Kidney (tissue), 13 donors: ENCODE measurements at regions not wholly inside any gene's neighbourhood (a gene's known extent, or its start where the extent isn't known, plus 50 kb on each side); places are given as distances from the start of the nearest gene placed in this dataset.

ENCODE experiments used
- DNase-seq, 5 donors: peaks; one replicate each; pipeline ENCODE4 v3.0.0-alpha.2; 2013 to 2020
- FAIRE-seq: peaks from 2 replicates; lab custom pipeline; 2012; peaks lifted over from hg19 to GRCh38; lab: Jason Lieb, UNC
- H3K27ac ChIP-seq, 2 donors: one replicate each; pipeline ENCODE4 v1.7.0; 2013; ENCODE audit warnings: low read depth in 2 of 2, low read length in 2 of 2, inconsistent platforms in 1 of 2
- H3K27me3 ChIP-seq: one replicate; pipeline ENCODE4 v1.7.1; 2013; ENCODE audit warnings: low read length, inconsistent platforms; ENCODE audit not compliant: control insufficient read depth, insufficient read depth
- H3K36me3 ChIP-seq, 3 donors: one replicate each; pipeline versions ENCODE4 v1.7.0 to v1.7.1; 2013; ENCODE audit warnings: low read length in 3 of 3, control low read depth in 1 of 3, inconsistent platforms in 1 of 3; ENCODE audit not compliant: insufficient read depth in 3 of 3, control insufficient read depth in 2 of 3
- H3K4me1 ChIP-seq, 3 donors: one replicate each; pipeline versions ENCODE4 v1.7.0 to v1.7.1; 2013; ENCODE audit warnings: low read length in 3 of 3, inconsistent platforms in 1 of 3, low read depth in 1 of 3; ENCODE audit not compliant: control insufficient read depth in 2 of 3, insufficient read depth in 2 of 3
- H3K4me3 ChIP-seq, 3 donors: one replicate each; pipeline versions ENCODE4 v1.7.0 to v1.8.1; 2013; ENCODE audit warnings: low read length in 3 of 3, control low read depth in 1 of 3, inconsistent platforms in 1 of 3
- H3K9ac ChIP-seq, 3 donors: one replicate each; pipeline versions ENCODE4 v1.7.0 to v1.7.1; 2013; ENCODE audit warnings: low read length in 3 of 3, control low read depth in 1 of 3, inconsistent platforms in 1 of 3
- H3K9me3 ChIP-seq, 3 donors: one replicate each; pipeline versions ENCODE4 v1.7.0 to v1.7.1; 2013; ENCODE audit warnings: low read length in 3 of 3, control low read depth in 1 of 3, inconsistent platforms in 1 of 3; ENCODE audit not compliant: control insufficient read depth in 2 of 3, insufficient read depth in 1 of 3
- intact Hi-C: fragments of 100-400 bp; cut with DNase I; formaldehyde crosslinking; loops from one replicate; pipeline ENCODE4 v1.11.1; 2022
- TF ChIP-seq, protein P1 (sequence below): IDR thresholded peaks from 3 replicates; pipeline ENCODE4 v1.5.1; 2012; ENCODE audit warnings: mild to moderate bottlenecking, moderate library complexity, borderline replicate concordance; ENCODE audit not compliant: insufficient read depth; ENCODE audit errors: extremely low read depth
- donor health status: control.
- donor health status: control.
- donor health status: control.
- donor health status: control.
- donor health status: control.
- donor health status: DM: yes; HTN: yes; CAD: no.
- donor health status: Normal renal cell carcinoma (clear cell type).

DNA sequence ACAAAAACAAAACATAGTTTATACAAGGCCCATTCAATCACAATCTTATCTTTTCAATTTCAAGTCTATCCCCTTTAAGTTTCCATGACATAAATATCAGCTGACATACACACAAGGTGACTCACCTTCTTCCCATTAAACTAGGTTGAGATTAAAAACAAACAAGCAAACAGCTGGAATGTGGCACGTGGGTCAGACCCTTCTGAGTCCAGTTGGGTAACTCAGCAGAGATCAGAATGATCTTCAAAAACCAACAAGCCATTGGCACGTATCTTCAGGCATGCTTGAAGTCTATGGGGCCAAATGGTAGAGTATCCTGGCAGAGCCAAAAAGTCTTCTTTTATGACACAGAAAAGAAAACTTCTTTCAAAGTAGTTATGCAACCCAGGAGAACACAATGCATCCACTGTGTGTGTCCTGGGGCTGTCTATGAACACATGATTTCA, 603.5 kb upstream of the CITED2 start:
- Histone ChIP-seq H3K27me3 (no peaks in the 10 kb centered on the region), H3K4me3 (no peak overlapping the region), H3K4me1 (peaks cover 8 to 15% (median 13%) of the 10 kb centered on the region in 3 donors), H3K27ac (peak overlapping the region; percentile 9 to 23), H3K9me3 (no peaks in the 10 kb centered on the region), H3K9ac (no peak overlapping the region), H3K36me3 (no peaks in the 10 kb centered on the region)
- DNase-seq (peak in 2 of 5 donors; percentile 36 to 51), FAIRE-seq (no peak)
- intact Hi-C loops = no loop called here
- TF ChIP-seq, protein P1, sequence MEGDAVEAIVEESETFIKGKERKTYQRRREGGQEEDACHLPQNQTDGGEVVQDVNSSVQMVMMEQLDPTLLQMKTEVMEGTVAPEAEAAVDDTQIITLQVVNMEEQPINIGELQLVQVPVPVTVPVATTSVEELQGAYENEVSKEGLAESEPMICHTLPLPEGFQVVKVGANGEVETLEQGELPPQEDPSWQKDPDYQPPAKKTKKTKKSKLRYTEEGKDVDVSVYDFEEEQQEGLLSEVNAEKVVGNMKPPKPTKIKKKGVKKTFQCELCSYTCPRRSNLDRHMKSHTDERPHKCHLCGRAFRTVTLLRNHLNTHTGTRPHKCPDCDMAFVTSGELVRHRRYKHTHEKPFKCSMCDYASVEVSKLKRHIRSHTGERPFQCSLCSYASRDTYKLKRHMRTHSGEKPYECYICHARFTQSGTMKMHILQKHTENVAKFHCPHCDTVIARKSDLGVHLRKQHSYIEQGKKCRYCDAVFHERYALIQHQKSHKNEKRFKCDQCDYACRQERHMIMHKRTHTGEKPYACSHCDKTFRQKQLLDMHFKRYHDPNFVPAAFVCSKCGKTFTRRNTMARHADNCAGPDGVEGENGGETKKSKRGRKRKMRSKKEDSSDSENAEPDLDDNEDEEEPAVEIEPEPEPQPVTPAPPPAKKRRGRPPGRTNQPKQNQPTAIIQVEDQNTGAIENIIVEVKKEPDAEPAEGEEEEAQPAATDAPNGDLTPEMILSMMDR = no peak

DNA sequence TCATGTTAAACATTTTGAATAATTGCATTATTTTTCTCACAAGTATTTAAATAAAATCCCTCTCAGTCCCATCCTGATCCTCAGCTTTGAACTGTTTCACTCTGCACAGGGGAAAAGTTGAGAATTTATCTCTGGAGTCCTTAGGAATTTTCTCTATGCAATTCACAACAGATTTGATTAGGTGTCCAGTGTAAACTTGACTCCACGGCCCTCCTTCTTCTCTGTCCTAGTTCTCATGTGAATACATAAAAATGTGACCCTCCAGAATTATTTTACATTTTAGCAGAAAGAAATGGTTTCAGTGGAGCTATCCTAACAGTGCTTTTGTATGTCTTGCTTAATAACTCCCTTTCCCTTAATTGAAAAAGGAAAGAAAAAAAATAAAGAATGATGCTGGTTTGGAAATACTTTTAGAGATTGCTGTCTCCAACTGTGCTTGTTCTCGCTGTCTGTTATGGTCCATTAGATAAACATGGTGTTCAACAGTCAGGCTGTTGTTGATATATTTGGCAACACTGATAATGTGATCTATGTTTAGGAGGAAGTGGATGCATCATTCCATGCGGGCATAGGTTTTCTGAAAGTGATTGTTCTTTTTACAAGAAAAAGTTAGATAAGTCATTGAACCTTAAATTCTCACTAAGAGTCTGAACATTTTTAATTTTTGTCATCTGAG, 599.4 kb upstream of the CITED2 start:
- Histone ChIP-seq H3K4me1 (peaks cover 3 to 4% (median 3%) of the 10 kb centered on the region in 3 donors), H3K36me3 (no peaks in the 10 kb centered on the region), H3K27ac (no peak overlapping the region), H3K27me3 (no peaks in the 10 kb centered on the region), H3K4me3 (no peak overlapping the region), H3K9ac (no peak overlapping the region), H3K9me3 (no peaks in the 10 kb centered on the region)
- peak; percentile 76 for FAIRE-seq
- TF ChIP-seq, protein P1 = no peak
- intact Hi-C loops = no loop called here
- DNase-seq = no peak

DNA sequence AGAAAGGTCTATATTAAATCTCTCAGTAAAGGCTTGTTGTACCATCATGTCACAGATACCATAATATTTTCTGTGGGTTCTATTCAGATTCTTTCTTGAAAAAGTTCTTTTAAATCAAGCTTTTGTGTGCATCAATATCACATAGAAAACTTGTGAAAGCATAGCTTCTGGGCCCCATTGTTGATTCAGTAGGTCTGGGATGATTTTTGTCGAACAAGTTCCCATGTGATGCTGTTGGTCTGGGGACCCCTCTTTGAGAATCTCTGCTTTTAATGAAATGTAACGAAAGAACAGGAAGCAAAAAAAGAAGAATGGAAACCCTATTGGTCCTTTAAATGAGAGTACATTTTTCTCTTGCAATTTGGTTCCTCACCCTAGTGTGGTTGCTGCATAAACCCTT, 597.7 kb upstream of the CITED2 start:
- intact Hi-C loops = no loop called here
- no peak for FAIRE-seq
- Histone ChIP-seq H3K27me3 (no peaks in the 10 kb centered on the region), H3K4me3 (no peak overlapping the region), H3K27ac (no peak overlapping the region), H3K9me3 (no peaks in the 10 kb centered on the region), H3K9ac (no peak overlapping the region), H3K36me3 (no peaks in the 10 kb centered on the region), H3K4me1 (peaks cover 0 to 4% (median 0%) of the 10 kb centered on the region in 3 donors)
- TF ChIP-seq, protein P1 = no peak
- no peak for DNase-seq
